NT2/D1 (cell line): ENCODE measurements at regions not wholly inside any gene's neighbourhood (a gene's known extent, or its start where the extent isn't known, plus 50 kb on each side); places are given as distances from the start of the nearest gene placed in this dataset.

Experiments used
- SUZ12 ChIP-seq: IDR thresholded peaks from 2 replicates; pipeline ENCODE4 v1.6.1; 2011; ENCODE audit not compliant: insufficient read length, insufficient read depth; ENCODE audit errors: extremely low read depth
- YY1 ChIP-seq: IDR thresholded peaks from 2 replicates; pipeline ENCODE4 v1.6.1; 2011; ENCODE audit not compliant: insufficient read length, insufficient read depth
- ZNF274 ChIP-seq: IDR thresholded peaks from 2 replicates; pipeline ENCODE4 v1.6.1; 2011; ENCODE audit warnings: mild to moderate bottlenecking, low read depth, low read length

DNA sequence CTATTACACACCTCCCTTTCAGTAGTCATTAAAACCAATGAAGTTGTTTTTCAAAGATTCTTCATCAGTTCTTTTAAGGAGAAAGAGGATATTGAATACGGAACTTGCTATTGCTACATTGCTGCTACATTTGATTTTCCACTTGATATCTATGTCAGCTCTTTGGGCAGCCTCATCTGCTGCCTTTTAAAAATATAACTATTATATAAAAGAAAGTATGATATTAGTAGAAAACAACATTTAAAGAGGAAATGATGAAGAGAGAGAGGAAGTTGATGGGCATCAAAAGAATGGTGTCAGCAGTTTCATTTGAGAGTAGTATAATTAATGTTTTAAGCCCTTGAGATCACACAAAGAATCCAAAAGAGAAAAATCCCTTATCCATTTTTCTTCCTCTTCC, 171.4 kb downstream of the NFKBIZ start:
- no peak for TF ChIP-seq YY1
- no peak for TF ChIP-seq ZNF274
- no peak for TF ChIP-seq SUZ12
